ENCODE measurements at regions not wholly inside any gene's neighbourhood (a gene's known extent, or its start where the extent isn't known, plus 50 kb on each side); places are given as distances from the start of the nearest gene placed in this dataset.

- TF ChIP-seq EZH2phosphoT487 (IDR thresholded peaks at IDR 0.05; ENCODE audit: borderline replicate concordance, low read length) (no peak), CTCF (IDR thresholded peaks at IDR 0.05; ENCODE audit: low read depth, low read length, poor library complexity, severe bottlenecking) (no peak)
- Histone ChIP-seq H3K36me3 (ENCODE audit: control insufficient read depth, low read length) (0 out of 2 replicates have a peak, but pooled peaks cover 4% of the 10 kb centered on the region), H3K4me3 (ENCODE audit: low read length) (no peak overlapping the region), H3K27ac (ENCODE audit: low read depth, low read length) (no peak overlapping the region), H3K4me2 (ENCODE audit: low read length) (no peak overlapping the region), H3K9me2 (replicated peaks; ENCODE audit: control insufficient read depth, low read length) (no peaks in the 10 kb centered on the region), H3F3A (ENCODE audit: control insufficient read depth, insufficient read depth) (no peaks in the 10 kb centered on the region), H3K4me1 (ENCODE audit: control insufficient read depth, low read length) (no peaks in the 10 kb centered on the region), H3K79me2 (ENCODE audit: control insufficient read depth, low read length) (no peaks in the 10 kb centered on the region), H3K9me3 (ENCODE audit: control insufficient read depth, insufficient read depth, low read length) (no peaks in the 10 kb centered on the region), H4K20me1 (ENCODE audit: control insufficient read depth, insufficient read depth, low read depth, low read length) (no peaks in the 10 kb centered on the region), H3K27me3 (ENCODE audit: control insufficient read depth, low read length) (no peaks in the 10 kb centered on the region)
These were observed 162.0 kb downstream of the SLC4A3 start for GRCh38 chr2:219789476-219789875.

- H3K27me3 ChIP-seq (ENCODE audit: control insufficient read depth, low read length) = no peaks in the 10 kb centered on the region
- H3K4me1 ChIP-seq (ENCODE audit: control insufficient read depth, low read length) = no peaks in the 10 kb centered on the region
- H3K79me2 ChIP-seq (ENCODE audit: control insufficient read depth, low read length) = no peaks in the 10 kb centered on the region
- no peaks in the 10 kb centered on the region for H4K20me1 ChIP-seq (ENCODE audit: control insufficient read depth, insufficient read depth, low read depth, low read length)
- H3K9me2 ChIP-seq (replicated peaks; ENCODE audit: control insufficient read depth, low read length) = no peaks in the 10 kb centered on the region
- no peak overlapping the region for H3K27ac ChIP-seq (ENCODE audit: low read depth, low read length)
- no peak overlapping the region for H3K4me2 ChIP-seq (ENCODE audit: low read length)
- H3K9me3 ChIP-seq (ENCODE audit: control insufficient read depth, insufficient read depth, low read length) = no peaks in the 10 kb centered on the region
- peaks cover 7% of the 10 kb centered on the region; the same call in 1 of the 2 replicates for H3K36me3 ChIP-seq (ENCODE audit: control insufficient read depth, low read length)
- no peak for TF ChIP-seq CTCF (IDR thresholded peaks at IDR 0.05; ENCODE audit: low read depth, low read length, poor library complexity, severe bottlenecking)
- no peaks in the 10 kb centered on the region for H3F3A ChIP-seq (ENCODE audit: control insufficient read depth, insufficient read depth)
- H3K4me3 ChIP-seq (ENCODE audit: low read length) = no peak overlapping the region
These were observed 165.0 kb downstream of the SLC4A3 start for GRCh38 chr2:219792446-219792845.

GRCh38 chr2:219798430-219798829, 171.0 kb downstream of the SLC4A3 start:
- Histone ChIP-seq H3K9me2 (replicated peaks; ENCODE audit: control insufficient read depth, low read length) (no peaks in the 10 kb centered on the region), H3K36me3 (ENCODE audit: control insufficient read depth, low read length) (peaks cover 11% of the 10 kb centered on the region; the same call in 1 of the 2 replicates), H3F3A (ENCODE audit: control insufficient read depth, insufficient read depth) (no peaks in the 10 kb centered on the region), H4K20me1 (ENCODE audit: control insufficient read depth, insufficient read depth, low read depth, low read length) (no peaks in the 10 kb centered on the region), H3K79me2 (ENCODE audit: control insufficient read depth, low read length) (no peaks in the 10 kb centered on the region), H3K27ac (ENCODE audit: low read depth, low read length) (no peak overlapping the region), H3K4me2 (ENCODE audit: low read length) (no peak overlapping the region), H3K9me3 (ENCODE audit: control insufficient read depth, insufficient read depth, low read length) (no peaks in the 10 kb centered on the region), H3K27me3 (ENCODE audit: control insufficient read depth, low read length) (no peaks in the 10 kb centered on the region), H3K4me1 (ENCODE audit: control insufficient read depth, low read length) (no peaks in the 10 kb centered on the region), H3K4me3 (ENCODE audit: low read length) (no peak overlapping the region)
- no peak for TF ChIP-seq CTCF (IDR thresholded peaks at IDR 0.05; ENCODE audit: low read depth, low read length, poor library complexity, severe bottlenecking)
- no peak for TF ChIP-seq EZH2phosphoT487 (IDR thresholded peaks at IDR 0.05; ENCODE audit: borderline replicate concordance, low read length)

DNA sequence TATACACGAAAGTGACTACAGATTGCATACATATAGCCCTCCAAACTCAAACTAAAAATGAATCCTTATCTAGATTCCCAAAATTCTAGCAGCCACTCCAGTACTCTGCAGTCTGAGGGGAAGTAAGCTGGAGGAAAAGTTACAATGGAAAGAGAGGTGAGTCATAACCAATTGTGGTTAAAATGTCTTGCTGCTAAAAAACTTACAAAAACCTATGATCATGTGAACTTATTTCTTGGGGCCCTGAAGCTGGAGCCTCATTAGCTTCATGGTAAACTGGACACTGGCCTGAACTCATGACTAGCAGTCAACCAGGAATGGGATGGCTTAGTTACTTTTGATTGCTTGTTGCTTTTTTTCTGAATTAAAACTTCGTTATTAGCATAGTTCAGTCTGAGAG, 175.9 kb downstream of the SLC4A3 start:
- H3K4me1 ChIP-seq (ENCODE audit: control insufficient read depth, low read length) = no peaks in the 10 kb centered on the region
- no peaks in the 10 kb centered on the region for H3K9me2 ChIP-seq (replicated peaks; ENCODE audit: control insufficient read depth, low read length)
- peaks cover 2% of the 10 kb centered on the region; the same call in 1 of the 2 replicates for H3K36me3 ChIP-seq (ENCODE audit: control insufficient read depth, low read length)
- H3K79me2 ChIP-seq (ENCODE audit: control insufficient read depth, low read length) = no peaks in the 10 kb centered on the region
- no peak overlapping the region for H3K4me2 ChIP-seq (ENCODE audit: low read length)
- H3K27ac ChIP-seq (ENCODE audit: low read depth, low read length) = no peak overlapping the region
- no peak for TF ChIP-seq EZH2phosphoT487 (IDR thresholded peaks at IDR 0.05; ENCODE audit: borderline replicate concordance, low read length)
- TF ChIP-seq CTCF (IDR thresholded peaks at IDR 0.05; ENCODE audit: low read depth, low read length, poor library complexity, severe bottlenecking) = no peak
- no peaks in the 10 kb centered on the region for H3F3A ChIP-seq (ENCODE audit: control insufficient read depth, insufficient read depth)
- H4K20me1 ChIP-seq (ENCODE audit: control insufficient read depth, insufficient read depth, low read depth, low read length) = no peaks in the 10 kb centered on the region
- no peak overlapping the region for H3K4me3 ChIP-seq (ENCODE audit: low read length)
- no peaks in the 10 kb centered on the region for H3K27me3 ChIP-seq (ENCODE audit: control insufficient read depth, low read length)
- no peaks in the 10 kb centered on the region for H3K9me3 ChIP-seq (ENCODE audit: control insufficient read depth, insufficient read depth, low read length)
